Suprapubic skin (tissue), 4 donors: ENCODE measurements at regions not wholly inside any gene's neighbourhood (a gene's known extent, or its start where the extent isn't known, plus 50 kb on each side); places are given as distances from the start of the nearest gene placed in this dataset.

Experiments
- DNase-seq, 2 donors: peaks; one replicate each; pipeline ENCODE4 v3.0.0-alpha.2; 2019; ENCODE audit warnings: low spot score in 2 of 2
- H3K27ac ChIP-seq: fragments of 200-600 bp; sonication (generic); one replicate; pipeline ENCODE4 v1.5.1; 2019
- H3K27me3 ChIP-seq: fragments of 200-600 bp; sonication (generic); one replicate; pipeline ENCODE4 v1.5.1; 2019
- H3K36me3 ChIP-seq: fragments of 200-600 bp; sonication (generic); one replicate; pipeline ENCODE4 v1.5.1; 2019
- H3K4me1 ChIP-seq: fragments of 200-600 bp; sonication (generic); one replicate; pipeline ENCODE4 v1.5.1; 2019
- H3K4me3 ChIP-seq: fragments of 200-600 bp; sonication (generic); one replicate; pipeline ENCODE4 v1.5.1; 2019; ENCODE audit warnings: mild to moderate bottlenecking
- H3K9me3 ChIP-seq: fragments of 200-600 bp; sonication (generic); one replicate; pipeline ENCODE4 v1.5.1; 2019
- EP300 ChIP-seq: sonication (generic); formaldehyde crosslinking; IDR thresholded peaks from one replicate; pipeline ENCODE4 v1.6.1; 2017; ENCODE audit warnings: antibody characterized with exemption
- POLR2A ChIP-seq, 2 donors: fragments of 450-650 bp; IDR thresholded peaks; one replicate each; pipeline ENCODE4 v1.6.1; 2017; ENCODE audit warnings: antibody characterized with exemption in 2 of 2, mild to moderate bottlenecking in 2 of 2, moderate library complexity in 2 of 2
- POLR2AphosphoS5 ChIP-seq, 3 donors: sonication (generic); formaldehyde crosslinking; IDR thresholded peaks; one replicate each; pipeline ENCODE4 v1.6.1; 2017; ENCODE audit warnings: antibody characterized with exemption in 3 of 3
- WGBS: methylation state at CpG from one replicate; pipeline ENCODE4 v1.1.5; 2018; 5-methylcytosine and 5-hydroxymethylcytosine counted together
- TF ChIP-seq, protein P1 (sequence below), 2 donors: fragments of 200-600 bp in 1 of 2; fragments of 450-650 bp in 1 of 2; sonication (generic) in 1 of 2; IDR thresholded peaks; one replicate each; pipeline ENCODE4 v1.5.1; 2016 to 2019; ENCODE audit warnings: antibody characterized with exemption in 2 of 2, mild to moderate bottlenecking in 1 of 2, moderate library complexity in 1 of 2

DNA sequence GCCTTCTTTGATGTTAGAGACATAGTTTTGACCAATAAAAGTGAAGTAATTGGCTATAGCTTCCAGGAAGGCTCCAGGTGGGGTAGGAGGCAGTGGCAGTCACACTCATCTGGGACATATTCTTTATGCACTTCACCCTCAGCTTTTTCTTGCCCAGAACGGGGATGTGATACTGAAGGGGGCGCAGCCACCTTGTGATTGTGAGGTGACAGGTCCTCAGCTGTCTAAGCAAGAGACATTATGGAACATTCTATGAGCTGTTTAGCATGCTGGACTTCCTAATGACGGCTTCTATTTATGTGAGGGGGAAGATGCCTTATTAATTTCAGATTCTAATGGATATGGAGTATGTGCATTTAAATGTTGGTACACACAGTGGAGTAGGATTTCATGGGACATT, 151.3 kb upstream of the ZFP64 start:
- 77% methylated on average over 3 of the region's 3 CpGs for WGBS
- no peak for TF ChIP-seq EP300
- TF ChIP-seq, protein P1, sequence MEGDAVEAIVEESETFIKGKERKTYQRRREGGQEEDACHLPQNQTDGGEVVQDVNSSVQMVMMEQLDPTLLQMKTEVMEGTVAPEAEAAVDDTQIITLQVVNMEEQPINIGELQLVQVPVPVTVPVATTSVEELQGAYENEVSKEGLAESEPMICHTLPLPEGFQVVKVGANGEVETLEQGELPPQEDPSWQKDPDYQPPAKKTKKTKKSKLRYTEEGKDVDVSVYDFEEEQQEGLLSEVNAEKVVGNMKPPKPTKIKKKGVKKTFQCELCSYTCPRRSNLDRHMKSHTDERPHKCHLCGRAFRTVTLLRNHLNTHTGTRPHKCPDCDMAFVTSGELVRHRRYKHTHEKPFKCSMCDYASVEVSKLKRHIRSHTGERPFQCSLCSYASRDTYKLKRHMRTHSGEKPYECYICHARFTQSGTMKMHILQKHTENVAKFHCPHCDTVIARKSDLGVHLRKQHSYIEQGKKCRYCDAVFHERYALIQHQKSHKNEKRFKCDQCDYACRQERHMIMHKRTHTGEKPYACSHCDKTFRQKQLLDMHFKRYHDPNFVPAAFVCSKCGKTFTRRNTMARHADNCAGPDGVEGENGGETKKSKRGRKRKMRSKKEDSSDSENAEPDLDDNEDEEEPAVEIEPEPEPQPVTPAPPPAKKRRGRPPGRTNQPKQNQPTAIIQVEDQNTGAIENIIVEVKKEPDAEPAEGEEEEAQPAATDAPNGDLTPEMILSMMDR (IDR thresholded peaks at IDR 0.05): no peak
- no peak for TF ChIP-seq POLR2AphosphoS5 (IDR thresholded peaks at IDR 0.05)
- TF ChIP-seq POLR2A (IDR thresholded peaks at IDR 0.05): no peak
- Histone ChIP-seq H3K27me3 (no peaks in the 10 kb centered on the region), H3K4me1 (no peaks in the 10 kb centered on the region), H3K27ac (no peak overlapping the region), H3K9me3 (no peaks in the 10 kb centered on the region), H3K4me3 (no peak overlapping the region), H3K36me3 (no peaks in the 10 kb centered on the region)
- DNase-seq: no peak

- Histone ChIP-seq H3K4me3 (no peak overlapping the region), H3K27me3 (no peaks in the 10 kb centered on the region), H3K27ac (no peak overlapping the region), H3K9me3 (no peaks in the 10 kb centered on the region), H3K4me1 (no peaks in the 10 kb centered on the region), H3K36me3 (no peaks in the 10 kb centered on the region)
- no peak for TF ChIP-seq POLR2A (IDR thresholded peaks at IDR 0.05)
- TF ChIP-seq, protein P1 (IDR thresholded peaks at IDR 0.05): no peak
- no peak for TF ChIP-seq EP300
- no peak for TF ChIP-seq POLR2AphosphoS5 (IDR thresholded peaks at IDR 0.05)
- DNase-seq: no peak
- 76% methylated on average over 4 of the region's 4 CpGs for WGBS
Measured at GRCh38 chr20:52340036-52340634, 148.6 kb upstream of the ZFP64 start.

DNA sequence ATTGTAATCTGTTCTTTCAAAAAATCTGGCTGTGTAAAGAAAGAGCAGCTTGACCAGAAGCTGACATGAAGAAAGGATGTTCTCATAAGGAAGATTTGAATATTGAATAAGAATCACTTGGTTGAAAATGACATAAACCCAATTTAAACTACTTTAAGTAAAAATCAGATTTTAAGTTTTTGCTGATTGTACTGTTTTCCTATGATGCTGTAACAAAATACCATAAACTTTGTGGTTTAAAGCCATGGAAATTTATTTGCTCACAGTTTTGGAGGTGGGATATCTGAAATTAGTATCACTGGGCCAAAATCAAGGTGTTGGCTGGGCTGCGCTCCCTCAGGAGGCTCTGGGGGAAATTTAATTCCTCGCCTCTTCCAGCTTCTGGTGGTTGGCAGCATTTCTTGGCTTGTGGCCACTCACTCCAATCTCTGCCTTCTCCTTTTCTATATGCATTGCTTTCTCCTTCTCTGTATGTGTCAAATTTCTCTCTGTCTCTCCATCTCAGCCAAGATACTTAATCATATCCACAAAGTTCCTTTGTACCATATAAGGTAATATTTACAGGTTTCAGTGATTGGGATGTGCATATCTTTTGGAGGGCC, 141.2 kb upstream of the ZFP64 start:
- 50% methylated on average over 2 of the region's 2 CpGs for WGBS
- Histone ChIP-seq H3K4me1 (no peaks in the 10 kb centered on the region), H3K27ac (no peak overlapping the region), H3K4me3 (no peak overlapping the region), H3K9me3 (no peaks in the 10 kb centered on the region), H3K36me3 (no peaks in the 10 kb centered on the region), H3K27me3 (peaks cover 9% of the 10 kb centered on the region)
- TF ChIP-seq POLR2AphosphoS5 (IDR thresholded peaks at IDR 0.05): no peak
- TF ChIP-seq POLR2A (IDR thresholded peaks at IDR 0.05): no peak
- TF ChIP-seq, protein P1 (IDR thresholded peaks at IDR 0.05): no peak
- no peak for TF ChIP-seq EP300
- no peak for DNase-seq

- H3K36me3 ChIP-seq: no peaks in the 10 kb centered on the region
- no peak overlapping the region for H3K4me3 ChIP-seq
- H3K9me3 ChIP-seq: no peaks in the 10 kb centered on the region
- peaks cover 9% of the 10 kb centered on the region for H3K27me3 ChIP-seq
- H3K27ac ChIP-seq: no peak overlapping the region
- no peak for TF ChIP-seq POLR2A (IDR thresholded peaks at IDR 0.05)
- TF ChIP-seq, protein P1 (IDR thresholded peaks at IDR 0.05): no peak
- TF ChIP-seq POLR2AphosphoS5 (IDR thresholded peaks at IDR 0.05): no peak
- no peak for TF ChIP-seq EP300
- H3K4me1 ChIP-seq: no peaks in the 10 kb centered on the region
- 92% methylated on average over 1 of the region's 1 CpG for WGBS
- DNase-seq: no peak
Measured at GRCh38 chr20:52332230-52332629, 140.7 kb upstream of the ZFP64 start.

GRCh38 chr20:52331655-52332054, 140.1 kb upstream of the ZFP64 start:
- TF ChIP-seq POLR2A (IDR thresholded peaks at IDR 0.05): no peak
- no peak for TF ChIP-seq POLR2AphosphoS5 (IDR thresholded peaks at IDR 0.05)
- TF ChIP-seq, protein P1 (IDR thresholded peaks at IDR 0.05): no peak
- TF ChIP-seq EP300: no peak
- Histone ChIP-seq H3K27ac (no peak overlapping the region), H3K4me1 (no peaks in the 10 kb centered on the region), H3K4me3 (no peak overlapping the region), H3K27me3 (peaks cover 9% of the 10 kb centered on the region), H3K9me3 (no peaks in the 10 kb centered on the region), H3K36me3 (no peaks in the 10 kb centered on the region)
- DNase-seq: no peak
- WGBS: 89% methylated on average over 2 of the region's 2 CpGs
